NCI-H2029 (cell line): ENCODE measurements at regions not wholly inside any gene's neighbourhood (a gene's known extent, or its start where the extent isn't known, plus 50 kb on each side); places are given as distances from the start of the nearest gene placed in this dataset.
"Not testable (repeated sequence)": the region's sequence is repeated elsewhere in the genome, so short reads cannot be mapped to it uniquely, and the experiment has no call there.

Experiments used
- DNase-seq: peaks from one replicate; lab custom pipeline; 2025; lab: John Stamatoyannopoulos, UW

- no peak for DNase-seq
Observed at GRCh38 chr11:90423378-90423777, 200.5 kb upstream of the CHORDC1 start.

GRCh38 chr11:90422787-90423186 is 199.9 kb upstream of the CHORDC1 start:
- DNase-seq: not testable (repeated sequence)

- no peak for DNase-seq
Observed at GRCh38 chr11:90414221-90414620, 191.4 kb upstream of the CHORDC1 start.

GRCh38 chr11:90407350-90407749 is 184.5 kb upstream of the CHORDC1 start:
- DNase-seq: no peak

- DNase-seq: no peak
Observed at GRCh38 chr11:90392692-90393091, 169.8 kb upstream of the CHORDC1 start.

GRCh38 chr11:90391756-90392155 is 168.9 kb upstream of the CHORDC1 start:
- DNase-seq: no peak

- no peak for DNase-seq
Observed at GRCh38 chr11:90380206-90380605, 157.4 kb upstream of the CHORDC1 start.

GRCh38 chr11:90373971-90374370 is 151.1 kb upstream of the CHORDC1 start:
- DNase-seq: no peak

- no peak for DNase-seq
Observed at GRCh38 chr11:90364527-90364926, 141.7 kb upstream of the CHORDC1 start.

GRCh38 chr11:90363739-90364138 is 140.9 kb upstream of the CHORDC1 start:
- DNase-seq: no peak

- DNase-seq: no peak
Observed at GRCh38 chr11:90355200-90355599, 132.4 kb upstream of the CHORDC1 start.

- DNase-seq: no peak
Observed at GRCh38 chr11:90349731-90350130, 126.9 kb upstream of the CHORDC1 start.

GRCh38 chr11:90344546-90344945 is 121.7 kb upstream of the CHORDC1 start:
- no peak for DNase-seq

- no peak for DNase-seq
Observed at GRCh38 chr11:90343673-90344072, 120.8 kb upstream of the CHORDC1 start.

- DNase-seq: no peak
Observed at GRCh38 chr11:90341986-90342385, 119.1 kb upstream of the CHORDC1 start.

- DNase-seq: no peak
Observed at GRCh38 chr11:90332415-90332814, 109.6 kb upstream of the CHORDC1 start.

GRCh38 chr11:90330632-90331031 is 107.8 kb upstream of the CHORDC1 start:
- DNase-seq: no peak

GRCh38 chr11:90329043-90329442 is 106.2 kb upstream of the CHORDC1 start:
- no peak for DNase-seq

GRCh38 chr11:90326647-90327046 is 103.8 kb upstream of the CHORDC1 start:
- no peak for DNase-seq

- DNase-seq: no peak
Observed at GRCh38 chr11:90323289-90323688, 100.4 kb upstream of the CHORDC1 start.

GRCh38 chr11:90321018-90321417 is 98.2 kb upstream of the CHORDC1 start:
- no peak for DNase-seq

GRCh38 chr11:90318651-90319050 is 95.8 kb upstream of the CHORDC1 start:
- DNase-seq: no peak

GRCh38 chr11:90310210-90310609 is 87.4 kb upstream of the CHORDC1 start:
- no peak for DNase-seq

- no peak for DNase-seq
Observed at GRCh38 chr11:90309693-90310092, 86.8 kb upstream of the CHORDC1 start.

GRCh38 chr11:90294526-90294925 is 71.7 kb upstream of the CHORDC1 start:
- DNase-seq: no peak
